ENCODE measurements at regions not wholly inside any gene's neighbourhood (a gene's known extent, or its start where the extent isn't known, plus 50 kb on each side); places are given as distances from the start of the nearest gene placed in this dataset.
"Not testable (repeated sequence)": the region's sequence is repeated elsewhere in the genome, so short reads cannot be mapped to it uniquely, and the experiment has no call there.

DNA sequence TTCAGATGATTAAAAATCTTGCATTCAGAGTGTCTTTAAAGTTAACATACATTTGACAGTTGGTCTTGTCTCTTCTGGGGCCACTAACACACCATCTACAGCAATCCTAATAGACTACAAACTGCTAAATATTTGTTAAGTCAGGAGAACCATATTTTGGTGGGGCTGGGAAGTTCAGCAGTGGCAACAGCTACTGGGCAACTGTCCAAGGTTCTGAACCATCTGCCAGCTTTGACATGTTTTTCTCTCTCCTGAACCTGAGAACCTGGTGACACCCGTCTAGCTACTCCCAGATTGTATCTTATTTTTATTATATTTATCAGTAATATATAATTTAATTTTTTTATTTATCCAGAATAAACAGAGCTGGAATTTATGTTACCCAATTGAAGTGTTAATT lies 199.0 kb upstream of the DPYD start:
- TF ChIP-seq, protein P1, sequence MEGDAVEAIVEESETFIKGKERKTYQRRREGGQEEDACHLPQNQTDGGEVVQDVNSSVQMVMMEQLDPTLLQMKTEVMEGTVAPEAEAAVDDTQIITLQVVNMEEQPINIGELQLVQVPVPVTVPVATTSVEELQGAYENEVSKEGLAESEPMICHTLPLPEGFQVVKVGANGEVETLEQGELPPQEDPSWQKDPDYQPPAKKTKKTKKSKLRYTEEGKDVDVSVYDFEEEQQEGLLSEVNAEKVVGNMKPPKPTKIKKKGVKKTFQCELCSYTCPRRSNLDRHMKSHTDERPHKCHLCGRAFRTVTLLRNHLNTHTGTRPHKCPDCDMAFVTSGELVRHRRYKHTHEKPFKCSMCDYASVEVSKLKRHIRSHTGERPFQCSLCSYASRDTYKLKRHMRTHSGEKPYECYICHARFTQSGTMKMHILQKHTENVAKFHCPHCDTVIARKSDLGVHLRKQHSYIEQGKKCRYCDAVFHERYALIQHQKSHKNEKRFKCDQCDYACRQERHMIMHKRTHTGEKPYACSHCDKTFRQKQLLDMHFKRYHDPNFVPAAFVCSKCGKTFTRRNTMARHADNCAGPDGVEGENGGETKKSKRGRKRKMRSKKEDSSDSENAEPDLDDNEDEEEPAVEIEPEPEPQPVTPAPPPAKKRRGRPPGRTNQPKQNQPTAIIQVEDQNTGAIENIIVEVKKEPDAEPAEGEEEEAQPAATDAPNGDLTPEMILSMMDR (conservative IDR thresholded peaks at IDR 0.05; ENCODE audit: low read length) = no peak
- DNase-seq (ENCODE audit: low read depth) = peak; percentile 13

DNA sequence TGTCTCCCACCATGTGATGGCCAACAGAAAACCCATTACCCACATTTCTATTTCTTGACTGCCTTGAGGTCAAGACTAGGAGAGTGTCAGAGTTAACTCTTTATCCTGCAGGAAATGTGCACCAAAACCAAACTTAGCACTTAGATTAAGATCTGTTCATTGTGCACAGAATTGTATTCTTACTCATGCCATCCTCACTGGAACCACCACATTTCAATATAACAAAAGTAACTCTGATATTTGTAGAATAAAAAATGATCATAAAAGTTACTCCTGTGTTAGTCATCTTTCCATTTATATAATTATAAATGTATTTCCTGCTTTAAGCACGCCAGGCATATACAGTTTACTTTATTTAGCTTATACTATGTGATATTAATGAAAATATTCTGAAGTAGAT lies 193.0 kb upstream of the DPYD start:
- TF ChIP-seq, protein P1 (conservative IDR thresholded peaks at IDR 0.05; ENCODE audit: low read length) = no peak
- H3K4me3 ChIP-seq (ENCODE audit: low read length) = no peak overlapping the region
- DNase-seq (ENCODE audit: low read depth) = no peak

More for the DNA sequence above, 199.0 kb upstream of the DPYD start:
- no peak overlapping the region for H3K4me3 ChIP-seq (ENCODE audit: low read length)

DNA sequence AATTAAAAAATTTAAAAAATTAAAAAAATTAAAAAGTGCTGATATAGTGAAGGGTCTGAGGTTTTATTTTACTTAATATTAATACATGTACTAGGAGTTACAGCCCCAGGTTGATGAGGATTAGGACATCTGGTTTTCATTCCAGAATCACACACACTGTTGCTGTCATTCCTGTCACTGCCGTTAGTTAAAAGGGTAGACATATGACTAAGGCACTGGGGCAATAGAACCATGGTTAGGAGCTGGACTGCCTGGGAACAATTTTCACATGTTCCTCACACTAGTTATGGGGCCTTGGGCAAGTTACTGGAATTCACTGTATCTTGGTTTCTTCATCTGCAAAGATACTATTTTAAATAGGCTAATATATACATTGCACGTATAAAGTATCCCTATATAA lies 191.8 kb upstream of the DPYD start:
- H3K4me3 ChIP-seq (ENCODE audit: low read length) = no peak overlapping the region
- TF ChIP-seq, protein P1 (conservative IDR thresholded peaks at IDR 0.05; ENCODE audit: low read length) = no peak
- DNase-seq (ENCODE audit: low read depth) = peak; percentile 48

- DNase-seq (ENCODE audit: low read depth) = peak; percentile 37
- TF ChIP-seq, protein P1 (conservative IDR thresholded peaks at IDR 0.05; ENCODE audit: low read length) = no peak
- H3K4me3 ChIP-seq (ENCODE audit: low read length) = no peak overlapping the region
These were observed 189.8 kb upstream of the DPYD start for GRCh38 chr1:98110674-98111073.

- not testable (repeated sequence) for DNase-seq (ENCODE audit: low read depth); H3K4me3 ChIP-seq (ENCODE audit: low read length)
These were observed 187.5 kb upstream of the DPYD start for GRCh38 chr1:98108378-98108777.

GRCh38 chr1:98107256-98107655 lies 186.4 kb upstream of the DPYD start:
- TF ChIP-seq, protein P1 (conservative IDR thresholded peaks at IDR 0.05; ENCODE audit: low read length) = no peak
- DNase-seq (ENCODE audit: low read depth) = no peak
- no peak overlapping the region for H3K4me3 ChIP-seq (ENCODE audit: low read length)

- no peak overlapping the region for H3K4me3 ChIP-seq (ENCODE audit: low read length)
- peak; percentile 95 for DNase-seq (ENCODE audit: low read depth)
- TF ChIP-seq, protein P1 (conservative IDR thresholded peaks at IDR 0.05; ENCODE audit: low read length) = no peak
These were observed 183.5 kb upstream of the DPYD start for GRCh38 chr1:98104289-98104688.

Data from AG10803 (cell line).